Activated T-cell treated with anti-CD3 and anti-CD28 coated beads, Interleukin-2, amount 50 U/mL, for 24 hours (primary cell): ENCODE measurements at regions not wholly inside any gene's neighbourhood (a gene's known extent, or its start where the extent isn't known, plus 50 kb on each side); places are given as distances from the start of the nearest gene placed in this dataset.

ENCODE experiments used
- DNase-seq: peaks from one replicate; pipeline ENCODE4 v3.0.0-alpha.2; 2020
- H3K27ac Mint-ChIP-seq: 2 replicates; pipeline ENCODE4 v1.8.0; 2020; ENCODE audit warnings: mild to moderate bottlenecking, mixed read lengths
- H3K27me3 Mint-ChIP-seq: 2 replicates; pipeline ENCODE4 v1.8.0; 2020; ENCODE audit warnings: mixed read lengths
- H3K36me3 Mint-ChIP-seq: 2 replicates; pipeline ENCODE4 v1.8.0; 2020; ENCODE audit warnings: low read depth, mixed read lengths
- H3K4me1 Mint-ChIP-seq: 2 replicates; pipeline ENCODE4 v1.8.0; 2020; ENCODE audit warnings: low read depth, mixed read lengths
- H3K4me3 Mint-ChIP-seq: 2 replicates; pipeline ENCODE4 v1.8.0; 2020; ENCODE audit warnings: mild to moderate bottlenecking, moderate library complexity, mixed read lengths
- H3K9me3 Mint-ChIP-seq: 2 replicates; pipeline ENCODE4 v1.8.0; 2020; ENCODE audit warnings: mixed read lengths

DNA sequence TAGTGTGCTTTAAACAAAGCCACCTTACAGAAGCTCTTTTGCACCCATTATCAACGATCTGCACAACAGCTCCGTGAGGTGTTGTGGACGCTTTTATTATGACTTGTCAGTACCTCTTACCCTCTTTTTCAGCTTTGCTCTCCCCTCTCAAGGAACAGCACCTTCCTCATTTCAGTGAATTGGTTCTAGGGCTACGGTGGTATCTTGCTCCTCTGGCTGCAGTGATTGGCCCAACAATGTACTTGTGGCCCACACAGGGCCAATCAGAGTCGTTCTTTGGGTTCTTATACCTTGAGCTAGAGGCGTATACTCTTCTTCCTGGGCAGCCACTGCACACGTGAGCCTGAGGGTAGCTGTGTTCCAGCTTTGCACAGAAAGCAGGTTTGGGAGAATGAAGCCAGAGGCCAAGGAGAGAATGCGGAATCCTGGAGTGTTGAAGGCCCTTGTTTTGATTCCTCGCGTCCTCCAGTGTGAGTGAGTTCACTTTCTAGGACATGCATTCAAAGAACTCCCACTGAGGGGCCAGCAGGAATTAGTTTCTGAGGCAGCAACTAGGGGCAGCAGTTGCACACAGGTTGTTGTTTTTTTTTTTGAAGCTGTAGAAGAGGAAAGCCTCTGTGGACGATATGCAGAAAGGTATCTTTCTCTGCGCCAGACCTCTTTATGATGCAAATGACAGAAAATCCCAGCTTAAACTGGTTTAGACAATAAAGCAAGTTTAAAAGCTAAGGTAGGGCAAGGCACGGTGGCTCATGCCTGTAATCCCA is 49.8 kb upstream of the PDZD8 start:
- Mint-ChIP-seq H3K4me1 (no peaks in the 10 kb centered on the region), H3K4me3 (no peak overlapping the region), H3K36me3 (no peaks in the 10 kb centered on the region), H3K27ac (no peak overlapping the region), H3K9me3 (no peaks in the 10 kb centered on the region), H3K27me3 (peaks cover 4% of the 10 kb centered on the region)
- no peak for DNase-seq
